ENCODE measurements at regions not wholly inside any gene's neighbourhood (a gene's known extent, or its start where the extent isn't known, plus 50 kb on each side); places are given as distances from the start of the nearest gene placed in this dataset.

DNA sequence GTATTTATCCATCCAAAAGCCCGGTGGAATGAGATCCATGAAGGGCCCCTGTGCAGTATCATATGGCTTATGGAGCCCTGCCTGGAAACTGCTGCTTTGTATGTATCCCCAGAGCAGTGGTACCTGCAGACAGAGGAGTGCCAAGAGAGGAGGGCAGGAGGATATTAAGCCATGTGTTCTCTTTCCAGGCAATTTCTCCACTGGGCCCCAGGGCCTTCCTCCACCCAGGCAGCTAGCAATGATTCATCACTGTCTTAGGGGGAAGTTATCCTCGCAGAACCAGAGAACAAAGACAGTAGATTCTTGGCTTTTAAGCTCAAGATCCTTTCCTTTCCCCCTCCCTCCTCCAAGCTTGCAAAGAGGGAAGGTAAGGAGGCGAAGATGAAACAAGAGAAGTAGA, 98.1 kb downstream of the LRRC30 start:
- intact Hi-C loops (cut with DNase I), result no loop called here
- Histone ChIP-seq H3K27me3 (no peaks in the 10 kb centered on the region), H3K36me3 (no peaks in the 10 kb centered on the region), H3K4me3 (replicated peaks in 1 of 3) (no peak overlapping the region), H3K4me1 (no peaks in the 10 kb centered on the region), H3K9me3 (no peaks in the 10 kb centered on the region), H3K27ac (no peak overlapping the region)
- 56 to 63% methylated on average over 3 of the region's 3 CpGs for WGBS, 2 donors
- TF ChIP-seq, protein P1, sequence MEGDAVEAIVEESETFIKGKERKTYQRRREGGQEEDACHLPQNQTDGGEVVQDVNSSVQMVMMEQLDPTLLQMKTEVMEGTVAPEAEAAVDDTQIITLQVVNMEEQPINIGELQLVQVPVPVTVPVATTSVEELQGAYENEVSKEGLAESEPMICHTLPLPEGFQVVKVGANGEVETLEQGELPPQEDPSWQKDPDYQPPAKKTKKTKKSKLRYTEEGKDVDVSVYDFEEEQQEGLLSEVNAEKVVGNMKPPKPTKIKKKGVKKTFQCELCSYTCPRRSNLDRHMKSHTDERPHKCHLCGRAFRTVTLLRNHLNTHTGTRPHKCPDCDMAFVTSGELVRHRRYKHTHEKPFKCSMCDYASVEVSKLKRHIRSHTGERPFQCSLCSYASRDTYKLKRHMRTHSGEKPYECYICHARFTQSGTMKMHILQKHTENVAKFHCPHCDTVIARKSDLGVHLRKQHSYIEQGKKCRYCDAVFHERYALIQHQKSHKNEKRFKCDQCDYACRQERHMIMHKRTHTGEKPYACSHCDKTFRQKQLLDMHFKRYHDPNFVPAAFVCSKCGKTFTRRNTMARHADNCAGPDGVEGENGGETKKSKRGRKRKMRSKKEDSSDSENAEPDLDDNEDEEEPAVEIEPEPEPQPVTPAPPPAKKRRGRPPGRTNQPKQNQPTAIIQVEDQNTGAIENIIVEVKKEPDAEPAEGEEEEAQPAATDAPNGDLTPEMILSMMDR (IDR thresholded peaks at IDR 0.05), result no peak
- DNase-seq, result no peak

DNA sequence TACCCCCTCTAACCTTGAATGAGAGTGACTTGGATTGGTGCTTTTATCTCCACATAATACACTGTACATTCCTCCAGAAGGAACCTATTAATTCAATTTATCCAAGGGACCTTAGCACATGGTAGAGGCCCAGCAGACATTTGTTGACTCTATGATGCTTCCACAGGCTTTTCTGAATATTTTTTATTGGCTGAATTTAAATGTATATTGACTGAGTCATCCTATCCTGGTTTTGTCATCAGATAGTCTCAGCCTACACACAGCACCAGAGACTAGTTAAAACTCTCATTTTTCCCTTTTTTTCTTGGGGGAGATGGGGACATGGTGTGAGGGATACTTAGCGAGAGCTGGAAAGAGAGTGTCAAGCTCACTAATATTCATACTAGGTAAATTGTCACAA, 101.6 kb downstream of the LRRC30 start:
- WGBS, 2 donors, result 100% methylated on average over 1 of the region's 1 CpG
- intact Hi-C loops (cut with DNase I), result no loop called here
- no peaks in the 10 kb centered on the region for H3K27me3 ChIP-seq
- DNase-seq, result no peak
- no peak overlapping the region for H3K27ac ChIP-seq
- TF ChIP-seq, protein P1 (IDR thresholded peaks at IDR 0.05), result no peak
- no peak for TF ChIP-seq POLR2A (IDR thresholded peaks at IDR 0.05)
- no peaks in the 10 kb centered on the region for H3K4me1 ChIP-seq
- H3K9me3 ChIP-seq, result no peaks in the 10 kb centered on the region
- no peak overlapping the region for H3K4me3 ChIP-seq (replicated peaks in 1 of 3)
- H3K36me3 ChIP-seq, result no peaks in the 10 kb centered on the region

DNA sequence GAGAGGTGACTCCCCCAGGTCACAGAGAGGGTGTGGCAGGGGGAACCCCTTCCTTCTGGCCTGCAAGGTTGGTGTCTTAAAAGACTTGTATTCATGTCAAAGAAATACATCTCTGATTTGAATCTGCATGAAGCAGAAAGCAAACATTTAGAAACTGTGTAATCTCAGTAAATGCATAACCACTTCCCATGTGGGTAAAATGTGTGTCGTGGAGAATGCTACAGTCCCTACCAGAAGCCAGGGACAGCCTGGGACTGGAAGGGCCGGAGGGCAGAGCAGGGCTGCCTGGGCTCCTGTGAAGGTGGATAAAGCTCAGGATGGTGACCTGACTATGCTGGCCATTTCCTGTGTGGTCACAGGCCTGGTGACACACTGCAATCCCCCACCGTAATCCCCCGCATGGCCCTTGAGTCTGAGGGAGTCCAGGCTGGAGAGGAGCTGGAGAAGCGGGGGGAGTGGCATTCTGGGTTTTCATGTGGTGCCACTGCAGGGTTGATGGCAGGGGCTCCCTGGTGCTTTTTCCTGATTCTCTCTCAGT, 102.2 kb downstream of the LRRC30 start:
- 86 to 88% methylated on average over 2 to 5 of the region's 5 CpGs for WGBS, 2 donors
- TF ChIP-seq, protein P1 (IDR thresholded peaks at IDR 0.05), result no peak
- no peak for TF ChIP-seq POLR2A (IDR thresholded peaks at IDR 0.05)
- Histone ChIP-seq H3K27me3 (no peaks in the 10 kb centered on the region), H3K9me3 (no peaks in the 10 kb centered on the region), H3K27ac (no peak overlapping the region), H3K4me1 (no peaks in the 10 kb centered on the region), H3K36me3 (no peaks in the 10 kb centered on the region), H3K4me3 (replicated peaks in 1 of 3) (no peak overlapping the region)
- intact Hi-C loops (cut with DNase I), result no loop called here
- no peak for DNase-seq

- H3K4me3 ChIP-seq (replicated peaks in 1 of 3), result no peak overlapping the region
- no peaks in the 10 kb centered on the region for H3K4me1 ChIP-seq
- intact Hi-C loops (cut with DNase I), result no loop called here
- H3K9me3 ChIP-seq, result no peaks in the 10 kb centered on the region
- no peak overlapping the region for H3K27ac ChIP-seq
- no peaks in the 10 kb centered on the region for H3K27me3 ChIP-seq
- no peak for TF ChIP-seq POLR2A (IDR thresholded peaks at IDR 0.05)
- TF ChIP-seq, protein P1 (IDR thresholded peaks at IDR 0.05), result no peak
- H3K36me3 ChIP-seq, result no peaks in the 10 kb centered on the region
- whole genome bisulfite sequencing, 2 donors, result 80 to 88% methylated on average over 3 of the region's 3 CpGs
- no peak for DNase-seq
Observed at GRCh38 chr18:7334973-7335568, 104.2 kb downstream of the LRRC30 start.

DNA sequence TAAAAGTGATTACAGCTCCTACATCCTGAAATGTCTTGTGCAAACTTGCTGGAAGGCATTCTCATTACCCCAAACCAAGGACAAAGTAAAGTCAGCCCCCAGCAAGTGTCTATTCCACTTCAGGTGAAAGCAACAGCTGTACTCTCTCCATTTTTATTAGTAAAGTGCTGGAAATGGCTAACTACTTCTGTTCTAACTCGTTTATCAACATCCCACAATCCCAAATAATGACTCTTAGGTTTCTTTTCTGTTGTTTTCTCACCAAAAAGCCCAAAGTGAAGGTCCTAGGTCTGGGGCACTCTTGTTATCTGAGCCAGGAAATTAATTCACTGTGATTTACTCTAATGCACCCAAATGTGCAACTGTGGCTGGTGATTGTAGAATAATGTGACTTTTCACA, 105.7 kb downstream of the LRRC30 start:
- H3K27me3 ChIP-seq, result no peaks in the 10 kb centered on the region
- intact Hi-C loops (cut with DNase I), result no loop called here
- no peak overlapping the region for H3K27ac ChIP-seq
- H3K4me3 ChIP-seq (replicated peaks in 1 of 3), result no peak overlapping the region
- no peak for TF ChIP-seq POLR2A (IDR thresholded peaks at IDR 0.05)
- TF ChIP-seq, protein P1 (IDR thresholded peaks at IDR 0.05), result no peak
- WGBS, 2 donors, result 63 to 68% methylated on average over 1 of the region's 1 CpG
- H3K36me3 ChIP-seq, result no peaks in the 10 kb centered on the region
- no peaks in the 10 kb centered on the region for H3K4me1 ChIP-seq
- H3K9me3 ChIP-seq, result no peaks in the 10 kb centered on the region
- no peak for DNase-seq

Measured in thyroid gland (tissue), 4 donors.